ENCODE measurements at regions not wholly inside any gene's neighbourhood (a gene's known extent, or its start where the extent isn't known, plus 50 kb on each side); places are given as distances from the start of the nearest gene placed in this dataset.

DNA sequence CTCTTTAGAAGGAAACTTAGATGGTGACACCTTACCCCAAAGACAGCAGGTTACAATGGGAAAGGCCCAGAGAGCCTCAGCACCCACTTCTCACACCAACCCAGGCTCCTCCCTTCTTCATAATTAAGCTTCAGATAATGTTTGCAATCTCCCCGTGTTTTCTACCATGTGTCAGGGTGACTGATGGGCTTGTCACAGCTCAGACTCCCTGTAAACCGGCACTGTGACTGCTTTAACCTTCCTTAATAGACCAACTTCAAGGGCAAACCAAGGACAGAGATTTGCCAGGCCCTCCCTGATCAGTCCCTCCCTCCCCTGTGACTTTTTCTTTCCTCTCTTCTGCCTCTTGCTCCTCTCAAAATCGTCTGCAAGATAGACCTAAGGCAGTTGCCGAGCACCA lies 760.6 kb upstream of the EEF2KMT start:
- H3K9me3 Mint-ChIP-seq = no peaks in the 10 kb centered on the region
- H3K27ac Mint-ChIP-seq (ENCODE audit: unreplicated experiment) = no peak overlapping the region
- H3K4me3 Mint-ChIP-seq = no peak overlapping the region
- no peaks in the 10 kb centered on the region for H3K36me3 Mint-ChIP-seq (ENCODE audit: low read depth)
- H3K27me3 Mint-ChIP-seq (ENCODE audit: low read depth) = peaks cover 16% of the 10 kb centered on the region
- TF ChIP-seq, protein P1, sequence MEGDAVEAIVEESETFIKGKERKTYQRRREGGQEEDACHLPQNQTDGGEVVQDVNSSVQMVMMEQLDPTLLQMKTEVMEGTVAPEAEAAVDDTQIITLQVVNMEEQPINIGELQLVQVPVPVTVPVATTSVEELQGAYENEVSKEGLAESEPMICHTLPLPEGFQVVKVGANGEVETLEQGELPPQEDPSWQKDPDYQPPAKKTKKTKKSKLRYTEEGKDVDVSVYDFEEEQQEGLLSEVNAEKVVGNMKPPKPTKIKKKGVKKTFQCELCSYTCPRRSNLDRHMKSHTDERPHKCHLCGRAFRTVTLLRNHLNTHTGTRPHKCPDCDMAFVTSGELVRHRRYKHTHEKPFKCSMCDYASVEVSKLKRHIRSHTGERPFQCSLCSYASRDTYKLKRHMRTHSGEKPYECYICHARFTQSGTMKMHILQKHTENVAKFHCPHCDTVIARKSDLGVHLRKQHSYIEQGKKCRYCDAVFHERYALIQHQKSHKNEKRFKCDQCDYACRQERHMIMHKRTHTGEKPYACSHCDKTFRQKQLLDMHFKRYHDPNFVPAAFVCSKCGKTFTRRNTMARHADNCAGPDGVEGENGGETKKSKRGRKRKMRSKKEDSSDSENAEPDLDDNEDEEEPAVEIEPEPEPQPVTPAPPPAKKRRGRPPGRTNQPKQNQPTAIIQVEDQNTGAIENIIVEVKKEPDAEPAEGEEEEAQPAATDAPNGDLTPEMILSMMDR (conservative IDR thresholded peaks at IDR 0.05) = no peak
- H3K4me1 Mint-ChIP-seq = no peaks in the 10 kb centered on the region
- DNase-seq (ENCODE audit: low read depth, low spot score) = no peak

DNA sequence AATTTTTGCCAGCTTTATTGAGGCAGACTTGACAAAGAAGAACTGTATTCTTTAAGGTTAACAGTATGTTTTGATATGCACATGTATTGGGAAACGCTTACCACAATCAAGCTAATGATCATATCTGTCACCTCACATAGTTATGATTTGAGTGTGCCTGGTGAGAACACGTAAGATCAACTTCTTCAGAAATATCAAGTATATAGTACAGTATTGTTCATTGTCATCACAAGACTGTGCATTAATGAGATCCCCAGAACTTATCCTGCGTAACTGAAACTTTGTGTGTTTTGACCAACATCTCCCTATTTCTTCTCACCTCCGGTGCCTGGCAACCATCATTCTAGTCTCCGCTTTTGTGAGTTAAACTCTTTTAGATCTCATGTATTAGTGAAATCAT lies 756.4 kb upstream of the EEF2KMT start:
- Mint-ChIP-seq H3K9me3 (no peaks in the 10 kb centered on the region), H3K36me3 (ENCODE audit: low read depth) (no peaks in the 10 kb centered on the region), H3K4me1 (peaks cover 8% of the 10 kb centered on the region), H3K27ac (ENCODE audit: unreplicated experiment) (no peak overlapping the region), H3K4me3 (no peak overlapping the region), H3K27me3 (ENCODE audit: low read depth) (peaks cover 18% of the 10 kb centered on the region)
- TF ChIP-seq, protein P1 (conservative IDR thresholded peaks at IDR 0.05) = no peak
- no peak for DNase-seq (ENCODE audit: low read depth, low spot score)

DNA sequence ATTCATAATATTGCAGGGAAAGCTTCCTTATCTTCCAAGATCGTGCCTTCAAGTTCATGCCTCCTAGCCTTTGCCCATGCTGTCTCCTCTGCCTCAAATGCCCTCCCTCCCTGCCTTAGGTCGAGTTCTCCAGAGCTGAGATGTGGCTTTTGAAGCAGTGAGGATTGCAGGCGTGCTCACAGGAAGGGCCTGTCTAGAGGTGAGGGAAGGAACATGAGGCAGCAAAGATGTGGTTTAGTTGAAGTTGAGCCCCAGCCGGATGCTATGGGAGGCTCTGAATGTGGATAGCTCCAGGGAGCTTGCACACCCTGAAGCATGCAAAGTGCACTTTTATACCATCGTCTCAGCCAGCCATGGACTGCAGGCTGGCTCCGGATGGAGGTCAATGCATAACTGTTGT lies 754.6 kb upstream of the EEF2KMT start:
- DNase-seq (ENCODE audit: low read depth, low spot score) = no peak
- Mint-ChIP-seq H3K9me3 (no peaks in the 10 kb centered on the region), H3K4me3 (no peak overlapping the region), H3K27me3 (ENCODE audit: low read depth) (peaks cover 18% of the 10 kb centered on the region), H3K36me3 (ENCODE audit: low read depth) (no peaks in the 10 kb centered on the region), H3K4me1 (peaks cover 8% of the 10 kb centered on the region), H3K27ac (ENCODE audit: unreplicated experiment) (no peak overlapping the region)
- TF ChIP-seq, protein P1 (conservative IDR thresholded peaks at IDR 0.05) = no peak

DNA sequence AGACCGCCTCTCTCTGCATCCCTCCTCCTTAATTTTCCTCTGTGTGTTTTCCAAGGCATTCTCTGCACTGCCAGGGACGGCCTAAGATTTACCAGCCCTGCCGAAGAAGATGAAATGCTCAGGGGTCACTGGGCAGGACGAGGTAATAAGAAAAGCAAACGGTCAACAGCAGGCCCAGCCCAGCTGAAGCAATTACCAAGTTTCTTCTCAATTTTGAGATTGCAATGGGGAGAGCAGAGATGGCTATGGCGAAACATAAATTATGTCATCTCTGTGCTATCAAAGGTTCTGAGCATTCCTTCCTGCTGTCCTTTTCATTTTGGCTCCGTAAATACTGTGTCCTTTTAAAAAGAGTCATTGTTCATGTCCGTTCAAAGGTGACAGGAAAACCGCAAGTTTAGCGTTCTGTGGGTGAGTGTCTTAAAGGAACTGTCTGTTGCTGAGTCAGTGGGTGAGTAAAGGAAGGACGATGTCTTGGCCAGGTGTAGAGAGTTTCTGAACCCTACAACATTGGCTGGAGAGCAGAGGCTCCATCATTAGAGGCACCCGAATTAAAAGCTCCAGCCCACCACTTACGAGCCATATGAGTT lies 753.9 kb upstream of the EEF2KMT start:
- Mint-ChIP-seq H3K4me1 (peaks cover 8% of the 10 kb centered on the region), H3K36me3 (ENCODE audit: low read depth) (no peaks in the 10 kb centered on the region), H3K27ac (ENCODE audit: unreplicated experiment) (no peak overlapping the region), H3K4me3 (no peak overlapping the region), H3K27me3 (ENCODE audit: low read depth) (peaks cover 14% of the 10 kb centered on the region), H3K9me3 (no peaks in the 10 kb centered on the region)
- no peak for DNase-seq (ENCODE audit: low read depth, low spot score)
- TF ChIP-seq, protein P1 (conservative IDR thresholded peaks at IDR 0.05) = no peak

DNA sequence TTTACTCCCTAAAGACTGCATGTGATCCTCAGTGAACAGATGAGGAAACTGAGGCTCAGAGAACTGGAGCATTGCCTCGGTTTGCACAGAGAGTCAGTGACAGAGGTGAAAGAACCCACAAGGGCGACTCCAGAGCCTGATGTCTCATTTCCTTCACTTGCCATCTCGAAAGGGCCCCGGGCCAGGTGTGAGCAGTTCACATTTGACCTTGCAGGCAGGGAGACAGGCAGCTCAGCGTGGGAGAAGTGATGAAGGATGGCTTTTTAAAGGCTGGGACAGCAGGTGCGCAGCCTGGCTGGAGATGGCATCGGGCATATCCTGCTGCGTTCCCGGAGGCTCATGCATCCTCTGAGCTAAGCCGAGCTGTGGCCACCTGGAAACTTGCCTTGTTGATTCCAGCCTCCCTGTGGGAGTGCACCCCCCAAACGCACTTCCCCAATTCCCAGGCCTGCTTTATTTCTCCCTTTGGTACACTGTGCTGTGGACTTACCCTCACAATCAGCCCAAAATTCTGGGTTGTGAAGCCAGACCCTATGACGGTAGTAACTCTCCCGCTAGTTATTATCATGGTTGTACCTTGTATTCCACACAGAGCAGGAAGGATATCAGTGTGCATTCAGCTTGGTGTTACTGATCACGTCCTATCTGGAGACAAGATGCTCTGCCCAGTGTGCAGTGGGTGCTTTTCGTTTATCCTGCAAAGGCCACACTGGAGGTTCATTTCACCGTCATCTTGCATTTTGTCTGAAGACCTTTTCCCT lies 753.2 kb upstream of the EEF2KMT start:
- TF ChIP-seq, protein P1 (conservative IDR thresholded peaks at IDR 0.05) = no peak
- H3K27me3 Mint-ChIP-seq (ENCODE audit: low read depth) = peaks cover 14% of the 10 kb centered on the region
- no peaks in the 10 kb centered on the region for H3K36me3 Mint-ChIP-seq (ENCODE audit: low read depth)
- H3K9me3 Mint-ChIP-seq = no peaks in the 10 kb centered on the region
- H3K4me1 Mint-ChIP-seq = peaks cover 8% of the 10 kb centered on the region
- no peak for DNase-seq (ENCODE audit: low read depth, low spot score)
- no peak overlapping the region for H3K4me3 Mint-ChIP-seq
- no peak overlapping the region for H3K27ac Mint-ChIP-seq (ENCODE audit: unreplicated experiment)
